Gastroesophageal sphincter (tissue), 4 donors: ENCODE measurements at regions not wholly inside any gene's neighbourhood (a gene's known extent, or its start where the extent isn't known, plus 50 kb on each side); places are given as distances from the start of the nearest gene placed in this dataset.

Experiments used
- ATAC-seq: fragments of 150-250 bp; one replicate; pipeline ENCODE4 v1.9.1; 2016; ENCODE audit warnings: mild to moderate bottlenecking, moderate library complexity
- H3K27ac ChIP-seq, 4 donors: fragments of 200-600 bp; sonication (generic) in 3 of 4; 1 replicate in 3 of 4; 2 replicates in 1 of 4; pipeline ENCODE4 v1.5.1; 2016 to 2019
- H3K27me3 ChIP-seq: fragments of 200-600 bp; sonication (generic); one replicate; pipeline ENCODE4 v1.5.1; 2019
- H3K36me3 ChIP-seq, 2 donors: fragments of 200-600 bp; sonication (generic); one replicate each; pipeline ENCODE4 v1.5.1; 2019; ENCODE audit warnings: control low read depth in 1 of 2
- H3K4me1 ChIP-seq, 3 donors: fragments of 200-600 bp; sonication (generic); 1 replicate in 2 of 3; 2 replicates in 1 of 3; pipeline ENCODE4 v1.5.1; 2016 to 2019; ENCODE audit warnings: control low read depth in 2 of 3
- H3K4me3 ChIP-seq, 2 donors: fragments of 200-600 bp; sonication (generic); one replicate each; pipeline ENCODE4 v1.5.1; 2019; ENCODE audit warnings: mild to moderate bottlenecking in 1 of 2, moderate library complexity in 1 of 2
- H3K9me3 ChIP-seq, 3 donors: fragments of 200-600 bp; sonication (generic); one replicate each; pipeline ENCODE4 v1.5.1; 2017 to 2019; ENCODE audit warnings: control low read depth in 2 of 3
- CTCF ChIP-seq, 4 experiments: fragments of 200-600 bp in 2 of 4; fragments of 450-650 bp in 2 of 4; sonication (generic) in 1 of 4; IDR thresholded peaks; one replicate each; pipeline ENCODE4 v1.5.1; 2017 to 2019; ENCODE audit warnings: antibody characterized with exemption in 4 of 4, mild to moderate bottlenecking in 2 of 4, moderate library complexity in 2 of 4
- EP300 ChIP-seq: sonication (generic); formaldehyde crosslinking; IDR thresholded peaks from one replicate; pipeline ENCODE4 v1.6.1; 2017; ENCODE audit warnings: antibody characterized with exemption, mild to moderate bottlenecking
- POLR2A ChIP-seq, 2 donors: fragments of 450-650 bp; IDR thresholded peaks; one replicate each; pipeline ENCODE4 v1.6.1; 2017; ENCODE audit warnings: antibody characterized with exemption in 2 of 2, mild to moderate bottlenecking in 2 of 2, moderate library complexity in 1 of 2
- POLR2AphosphoS5 ChIP-seq: sonication (generic); formaldehyde crosslinking; IDR thresholded peaks from one replicate; pipeline ENCODE4 v1.6.1; 2017; ENCODE audit warnings: antibody characterized with exemption
- WGBS, 2 donors: methylation state at CpG; one replicate each; pipeline ENCODE4 v1.1.5; 2018; ENCODE audit warnings: low coverage in 1 of 2; 5-methylcytosine and 5-hydroxymethylcytosine counted together

DNA sequence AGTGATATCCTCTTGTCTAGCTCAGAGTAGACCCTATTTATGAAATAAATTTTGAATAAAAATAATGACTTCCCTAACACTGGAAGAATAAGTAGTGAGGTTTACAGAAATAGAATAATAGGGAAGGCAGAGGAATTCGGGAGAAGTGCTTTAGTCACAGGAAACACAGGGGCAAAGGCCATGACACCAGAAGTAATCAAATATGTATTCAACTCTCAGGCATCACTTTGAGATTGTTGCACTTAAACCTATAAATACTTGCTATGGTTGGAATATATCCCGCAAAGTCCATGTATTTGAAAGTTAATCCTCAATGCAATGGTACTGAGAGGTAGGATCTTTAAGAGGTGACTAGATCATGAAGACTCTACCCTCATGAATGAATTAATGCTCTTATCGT lies 166.8 kb downstream of the YIPF5 start:
- no peak for TF ChIP-seq EP300
- Histone ChIP-seq H3K27ac (no peak overlapping the region), H3K27me3 (no peaks in the 10 kb centered on the region), H3K4me1 (no peaks in the 10 kb centered on the region), H3K9me3 (no peaks in the 10 kb centered on the region), H3K4me3 (no peak overlapping the region), H3K36me3 (no peaks in the 10 kb centered on the region)
- 74 to 84% methylated on average over 3 of the region's 3 CpGs for WGBS, 2 donors
- ATAC-seq, result no peak

DNA sequence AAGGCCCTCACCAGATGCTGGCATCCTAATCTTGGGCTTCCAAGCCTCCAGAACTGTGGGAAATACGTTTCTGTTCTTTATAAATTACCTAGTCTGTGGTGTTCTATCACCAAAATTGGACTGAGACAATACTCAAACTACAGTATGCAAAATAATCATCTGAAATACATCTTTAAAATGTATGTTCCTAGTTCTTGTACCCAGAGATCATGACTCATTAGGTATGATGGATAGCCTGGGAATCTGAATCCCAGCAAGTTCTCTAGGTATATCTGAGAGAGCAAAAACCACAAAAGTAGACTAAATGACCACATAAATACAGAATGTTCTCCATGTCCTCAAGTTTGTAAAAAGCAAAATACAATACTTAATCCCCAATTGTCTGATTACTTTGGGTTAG lies 166.3 kb downstream of the YIPF5 start:
- H3K36me3 ChIP-seq, result no peaks in the 10 kb centered on the region
- H3K27me3 ChIP-seq, result no peaks in the 10 kb centered on the region
- H3K4me3 ChIP-seq, result no peak overlapping the region
- TF ChIP-seq POLR2A (IDR thresholded peaks at IDR 0.05) (no peak), EP300 (no peak), CTCF (IDR thresholded peaks at IDR 0.05) (no peak), POLR2AphosphoS5 (no peak)
- H3K27ac ChIP-seq, result no peak overlapping the region
- no peaks in the 10 kb centered on the region for H3K9me3 ChIP-seq
- WGBS, 2 donors, result 70 to 85% methylated on average over 1 of the region's 1 CpG
- no peaks in the 10 kb centered on the region for H3K4me1 ChIP-seq
- no peak for ATAC-seq

DNA sequence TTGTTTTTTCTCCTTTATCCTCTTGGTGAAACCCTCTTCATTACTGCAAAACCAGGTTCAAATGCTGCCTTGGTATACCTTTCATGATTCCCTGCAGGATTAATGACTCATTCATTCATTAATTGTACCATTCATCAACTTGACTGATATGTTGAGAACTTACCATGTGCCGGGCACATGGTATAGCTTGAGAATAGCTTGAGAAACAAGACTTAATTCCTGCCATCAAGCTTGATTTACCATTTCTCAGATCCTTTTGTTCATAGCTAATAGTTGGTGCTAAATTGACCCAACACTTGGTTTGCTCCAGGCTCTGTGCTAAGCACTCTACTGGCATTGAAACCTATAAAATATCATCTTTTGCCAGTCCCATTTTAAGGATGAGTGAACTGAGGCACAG lies 165.7 kb downstream of the YIPF5 start:
- Histone ChIP-seq H3K4me3 (no peak overlapping the region), H3K36me3 (no peaks in the 10 kb centered on the region), H3K27me3 (no peaks in the 10 kb centered on the region), H3K4me1 (no peaks in the 10 kb centered on the region), H3K9me3 (no peaks in the 10 kb centered on the region), H3K27ac (no peak overlapping the region)
- ATAC-seq, result no peak
- 92 to 100% methylated on average over 1 of the region's 1 CpG for WGBS, 2 donors
- TF ChIP-seq CTCF (IDR thresholded peaks at IDR 0.05) (no peak), EP300 (no peak), POLR2AphosphoS5 (no peak), POLR2A (IDR thresholded peaks at IDR 0.05) (no peak)

- Histone ChIP-seq H3K27me3 (no peaks in the 10 kb centered on the region), H3K4me1 (no peaks in the 10 kb centered on the region), H3K27ac (no peak overlapping the region), H3K9me3 (peaks cover 0 to 10% (median 0%) of the 10 kb centered on the region in 3 donors), H3K4me3 (no peak overlapping the region), H3K36me3 (no peaks in the 10 kb centered on the region)
- TF ChIP-seq POLR2A (IDR thresholded peaks at IDR 0.05) (no peak), EP300 (no peak), POLR2AphosphoS5 (no peak), CTCF (IDR thresholded peaks at IDR 0.05) (no peak)
- ATAC-seq, result no peak
Observed at GRCh38 chr5:144009116-144009515, 161.3 kb downstream of the YIPF5 start.

DNA sequence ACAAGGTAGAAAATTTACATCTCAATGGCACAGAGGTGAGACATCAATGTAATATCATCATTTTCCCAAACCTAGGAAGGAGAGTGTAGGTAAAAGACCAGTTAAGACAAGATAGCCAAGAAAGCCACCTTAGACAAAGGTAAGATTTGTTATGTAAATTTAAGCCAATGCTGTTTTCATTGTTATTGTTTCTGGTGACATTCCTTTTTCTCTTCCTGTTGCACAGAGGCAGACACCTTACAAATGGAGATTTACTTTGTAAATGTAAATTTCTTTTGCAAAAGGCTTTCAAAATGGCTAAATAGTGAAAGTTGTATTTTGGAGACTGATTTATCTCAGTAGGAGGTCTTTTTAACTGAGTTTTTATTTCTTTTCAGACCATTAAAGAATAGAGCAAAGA lies 159.1 kb downstream of the YIPF5 start:
- Histone ChIP-seq H3K27me3 (no peaks in the 10 kb centered on the region), H3K9me3 (peaks cover 0 to 10% (median 0%) of the 10 kb centered on the region in 3 donors), H3K27ac (no peak overlapping the region), H3K36me3 (no peaks in the 10 kb centered on the region), H3K4me1 (no peaks in the 10 kb centered on the region), H3K4me3 (no peak overlapping the region)
- TF ChIP-seq POLR2AphosphoS5, result no peak
- TF ChIP-seq POLR2A (IDR thresholded peaks at IDR 0.05), result no peak
- TF ChIP-seq EP300, result no peak
- TF ChIP-seq CTCF (IDR thresholded peaks at IDR 0.05), result no peak
- ATAC-seq, result no peak

DNA sequence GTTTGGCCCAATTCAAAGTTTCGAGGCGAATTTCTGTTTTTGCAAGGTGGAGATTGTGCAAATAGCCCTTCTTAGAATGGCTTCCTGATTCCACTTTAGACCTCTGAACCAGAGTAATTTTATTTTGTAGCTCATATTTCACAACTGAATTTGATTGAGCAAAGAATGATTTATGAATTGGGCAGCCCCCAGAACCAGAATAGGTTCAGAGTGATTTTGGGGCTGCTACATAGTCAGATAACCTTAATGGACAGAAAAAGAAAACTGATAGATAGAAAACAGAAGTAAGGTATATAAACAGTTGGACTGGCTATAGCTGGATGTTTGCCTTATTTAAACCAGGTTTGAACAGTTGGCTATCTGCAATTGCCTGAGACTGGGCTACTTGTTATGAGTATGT lies 156.6 kb downstream of the YIPF5 start:
- no peak for TF ChIP-seq EP300
- TF ChIP-seq CTCF (IDR thresholded peaks at IDR 0.05), result no peak
- TF ChIP-seq POLR2A (IDR thresholded peaks at IDR 0.05), result no peak
- TF ChIP-seq POLR2AphosphoS5, result no peak
- H3K36me3 ChIP-seq, result no peaks in the 10 kb centered on the region
- no peak for ATAC-seq
- 0 to 94% methylated on average over 1 to 2 of the region's 2 CpGs for WGBS, 2 donors
- peaks cover 4% of the 10 kb centered on the region for H3K27me3 ChIP-seq
- no peaks in the 10 kb centered on the region for H3K4me1 ChIP-seq
- H3K4me3 ChIP-seq, result no peak overlapping the region
- H3K9me3 ChIP-seq, result peaks cover 0 to 10% (median 0%) of the 10 kb centered on the region in 3 donors
- no peak overlapping the region for H3K27ac ChIP-seq
